T-helper 1 cell treated with Interleukin-12 subunit alpha and Interleukin-12 subunit beta and Interleukin-4 antibody, amounts not matched to agents 30 μg/mL and 1 μg/mL, for 36 hours (primary cell): ENCODE measurements at regions not wholly inside any gene's neighbourhood (a gene's known extent, or its start where the extent isn't known, plus 50 kb on each side); places are given as distances from the start of the nearest gene placed in this dataset.
"Not testable (repeated sequence)": the region's sequence is repeated elsewhere in the genome, so short reads cannot be mapped to it uniquely, and the experiment has no call there.

Experiments
- H3K27ac Mint-ChIP-seq: one replicate; pipeline ENCODE4 v1.8.0; 2021; ENCODE audit warnings: mild to moderate bottlenecking, mixed read lengths
- H3K27me3 Mint-ChIP-seq: one replicate; pipeline ENCODE4 v1.8.0; 2021; ENCODE audit warnings: low read depth, mixed read lengths
- H3K36me3 Mint-ChIP-seq: one replicate; pipeline ENCODE4 v1.8.0; 2021; ENCODE audit warnings: low read depth, mixed read lengths
- H3K4me1 Mint-ChIP-seq: one replicate; pipeline ENCODE4 v1.8.0; 2021; ENCODE audit warnings: low read depth, mixed read lengths
- H3K4me3 Mint-ChIP-seq: one replicate; pipeline ENCODE4 v1.8.0; 2021; ENCODE audit warnings: mild to moderate bottlenecking, moderate library complexity, mixed read lengths
- H3K9me3 Mint-ChIP-seq: one replicate; pipeline ENCODE4 v1.8.0; 2021; ENCODE audit warnings: mixed read lengths

GRCh38 chr2:167793725-167794124, 453.7 kb downstream of the STK39 start:
- no peaks in the 10 kb centered on the region for H3K36me3 Mint-ChIP-seq
- H3K4me1 Mint-ChIP-seq: no peaks in the 10 kb centered on the region
- H3K27me3 Mint-ChIP-seq: no peaks in the 10 kb centered on the region
- H3K9me3 Mint-ChIP-seq: peaks cover 4% of the 10 kb centered on the region
- H3K27ac Mint-ChIP-seq: no peak overlapping the region
- H3K4me3 Mint-ChIP-seq: no peak overlapping the region

- H3K27me3 Mint-ChIP-seq: no peaks in the 10 kb centered on the region
- H3K9me3 Mint-ChIP-seq: peaks cover 4% of the 10 kb centered on the region
- no peak overlapping the region for H3K4me3 Mint-ChIP-seq
- H3K36me3 Mint-ChIP-seq: no peaks in the 10 kb centered on the region
- H3K27ac Mint-ChIP-seq: no peak overlapping the region
- no peaks in the 10 kb centered on the region for H3K4me1 Mint-ChIP-seq
Measured at GRCh38 chr2:167792126-167792525, 455.3 kb downstream of the STK39 start.

DNA sequence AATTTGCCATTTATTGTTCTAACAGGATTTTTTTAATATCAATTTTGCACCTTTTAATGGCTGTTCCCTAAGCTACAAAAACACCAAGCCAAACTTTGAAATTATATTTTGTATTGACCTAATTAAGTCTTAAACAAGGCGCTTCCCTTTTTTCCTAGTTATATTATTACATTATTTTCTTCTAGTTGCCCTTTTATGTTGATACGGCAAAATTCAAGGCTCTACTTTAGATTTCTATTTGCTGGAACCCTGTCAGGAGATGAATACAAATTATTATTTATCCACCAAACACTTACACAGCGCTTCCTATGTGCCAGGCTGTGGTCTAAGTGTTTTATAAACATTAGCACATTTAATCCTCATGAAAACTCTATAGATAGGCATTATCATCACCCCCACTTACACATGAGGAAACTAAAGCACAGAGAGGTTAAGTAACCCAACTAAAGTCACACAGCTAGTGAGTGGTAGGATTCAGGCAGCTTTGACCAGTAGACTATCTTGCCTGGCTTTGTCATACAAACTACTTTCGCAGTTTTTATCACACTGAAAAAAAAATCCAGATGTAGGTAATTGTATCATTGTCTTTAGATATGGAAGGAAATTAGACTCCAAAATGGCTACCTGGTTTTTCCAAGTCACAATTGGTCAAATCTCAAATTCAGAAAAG, 456.5 kb downstream of the STK39 start:
- H3K36me3 Mint-ChIP-seq: no peaks in the 10 kb centered on the region
- no peak overlapping the region for H3K27ac Mint-ChIP-seq
- H3K27me3 Mint-ChIP-seq: no peaks in the 10 kb centered on the region
- H3K9me3 Mint-ChIP-seq: no peaks in the 10 kb centered on the region
- no peaks in the 10 kb centered on the region for H3K4me1 Mint-ChIP-seq
- H3K4me3 Mint-ChIP-seq: no peak overlapping the region

GRCh38 chr2:167790189-167790588, 457.2 kb downstream of the STK39 start:
- no peaks in the 10 kb centered on the region for H3K36me3 Mint-ChIP-seq

GRCh38 chr2:167787562-167787961, 459.8 kb downstream of the STK39 start:
- Mint-ChIP-seq H3K4me3 (no peak overlapping the region), H3K9me3 (no peaks in the 10 kb centered on the region), H3K27ac (no peak overlapping the region), H3K36me3 (no peaks in the 10 kb centered on the region), H3K27me3 (no peaks in the 10 kb centered on the region), H3K4me1 (no peaks in the 10 kb centered on the region)

More at GRCh38 chr2:167790189-167790588, 457.2 kb downstream of the STK39 start:
- Mint-ChIP-seq H3K9me3 (no peaks in the 10 kb centered on the region), H3K27me3 (no peaks in the 10 kb centered on the region), H3K27ac (no peak overlapping the region), H3K4me1 (no peaks in the 10 kb centered on the region), H3K4me3 (no peak overlapping the region)

GRCh38 chr2:167787021-167787420, 460.4 kb downstream of the STK39 start:
- H3K4me1 Mint-ChIP-seq: no peaks in the 10 kb centered on the region
- no peak overlapping the region for H3K27ac Mint-ChIP-seq
- no peaks in the 10 kb centered on the region for H3K9me3 Mint-ChIP-seq
- H3K4me3 Mint-ChIP-seq: no peak overlapping the region
- H3K36me3 Mint-ChIP-seq: no peaks in the 10 kb centered on the region
- H3K27me3 Mint-ChIP-seq: no peaks in the 10 kb centered on the region

GRCh38 chr2:167785606-167786216, 461.7 kb downstream of the STK39 start:
- no peaks in the 10 kb centered on the region for H3K9me3 Mint-ChIP-seq
- H3K27me3 Mint-ChIP-seq: no peaks in the 10 kb centered on the region
- H3K36me3 Mint-ChIP-seq: no peaks in the 10 kb centered on the region
- H3K4me3 Mint-ChIP-seq: no peak overlapping the region
- H3K4me1 Mint-ChIP-seq: no peaks in the 10 kb centered on the region
- no peak overlapping the region for H3K27ac Mint-ChIP-seq

- H3K4me3 Mint-ChIP-seq: no peak overlapping the region
- H3K4me1 Mint-ChIP-seq: no peaks in the 10 kb centered on the region
- H3K36me3 Mint-ChIP-seq: no peaks in the 10 kb centered on the region
- no peaks in the 10 kb centered on the region for H3K9me3 Mint-ChIP-seq
- H3K27ac Mint-ChIP-seq: no peak overlapping the region
- H3K27me3 Mint-ChIP-seq: no peaks in the 10 kb centered on the region
Measured at GRCh38 chr2:167784084-167784425, 463.3 kb downstream of the STK39 start.

- Mint-ChIP-seq H3K4me1 (no peaks in the 10 kb centered on the region), H3K27me3 (no peaks in the 10 kb centered on the region), H3K27ac (no peak overlapping the region), H3K36me3 (no peaks in the 10 kb centered on the region), H3K9me3 (no peaks in the 10 kb centered on the region), H3K4me3 (no peak overlapping the region)
Measured at GRCh38 chr2:167783261-167784083, 463.9 kb downstream of the STK39 start.

DNA sequence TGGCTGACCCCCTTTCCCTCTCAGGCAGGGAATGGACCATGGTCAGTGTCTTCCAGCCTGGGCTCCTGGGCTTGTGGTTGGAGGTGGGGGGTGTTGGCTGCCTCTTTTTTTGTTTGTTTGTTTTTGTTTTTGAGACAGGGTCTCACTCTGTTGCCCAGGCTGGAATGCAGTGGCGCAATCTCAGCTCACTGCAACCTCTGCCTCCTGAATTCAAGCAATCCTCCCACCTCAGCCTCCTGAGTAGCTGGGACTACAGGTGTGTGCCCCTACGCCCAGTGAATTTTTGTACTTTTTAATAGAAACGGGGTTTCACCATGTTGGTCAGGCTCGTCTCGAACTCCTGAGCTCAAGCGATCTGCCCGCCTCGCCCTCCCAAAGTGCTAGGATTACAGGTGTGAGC, 465.8 kb downstream of the STK39 start:
- H3K36me3 Mint-ChIP-seq, H3K27me3 Mint-ChIP-seq, H3K27ac Mint-ChIP-seq, H3K9me3 Mint-ChIP-seq, H3K4me1 Mint-ChIP-seq, H3K4me3 Mint-ChIP-seq: not testable (repeated sequence)

- Mint-ChIP-seq H3K9me3 (no peaks in the 10 kb centered on the region), H3K4me3 (no peak overlapping the region), H3K27me3 (no peaks in the 10 kb centered on the region), H3K4me1 (no peaks in the 10 kb centered on the region), H3K36me3 (no peaks in the 10 kb centered on the region), H3K27ac (no peak overlapping the region)
Measured at GRCh38 chr2:167776359-167776758, 471.0 kb downstream of the STK39 start.

DNA sequence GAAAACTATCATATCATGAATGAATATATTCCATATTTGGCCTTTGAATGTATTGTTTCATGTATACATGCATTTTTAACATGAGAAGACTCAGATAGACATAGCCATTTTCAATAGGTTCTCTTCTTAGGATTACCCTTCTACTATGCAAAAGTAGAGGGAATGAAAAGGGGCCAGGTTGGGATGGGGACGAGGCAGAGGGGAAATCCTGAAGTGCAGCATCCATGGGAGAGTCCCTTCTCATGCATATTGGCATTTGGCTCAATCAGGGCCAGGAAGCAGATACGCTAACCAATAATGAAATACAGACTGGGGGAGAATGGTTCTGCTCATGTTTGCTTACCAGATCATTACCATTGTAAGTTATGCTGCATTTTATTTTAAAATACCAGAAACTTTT, 475.8 kb downstream of the STK39 start:
- no peaks in the 10 kb centered on the region for H3K36me3 Mint-ChIP-seq
- H3K27me3 Mint-ChIP-seq: no peaks in the 10 kb centered on the region
- no peaks in the 10 kb centered on the region for H3K4me1 Mint-ChIP-seq
- no peaks in the 10 kb centered on the region for H3K9me3 Mint-ChIP-seq
- no peak overlapping the region for H3K4me3 Mint-ChIP-seq
- no peak overlapping the region for H3K27ac Mint-ChIP-seq

DNA sequence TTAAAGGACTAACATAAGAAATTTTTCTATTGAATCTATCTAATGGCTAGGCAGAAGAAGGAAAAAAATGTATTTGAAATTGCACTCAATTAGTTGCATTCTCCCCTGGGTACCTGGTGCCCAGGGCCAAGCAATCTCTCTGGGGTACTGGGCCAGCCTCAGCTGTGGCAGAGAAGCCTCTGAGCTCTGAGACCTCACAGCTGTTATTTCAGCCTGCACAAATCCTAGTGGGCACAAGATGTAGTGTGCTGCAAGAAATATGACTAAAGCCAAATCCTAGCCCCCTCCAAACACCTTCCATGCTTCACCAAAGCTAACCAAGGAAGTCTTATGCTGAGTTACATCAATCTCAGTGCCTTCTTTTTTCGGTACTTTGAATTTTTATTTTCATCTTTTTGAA, 478.4 kb downstream of the STK39 start:
- Mint-ChIP-seq H3K27ac (no peak overlapping the region), H3K27me3 (no peaks in the 10 kb centered on the region)

GRCh38 chr2:167767830-167768229, 479.6 kb downstream of the STK39 start:
- Mint-ChIP-seq H3K9me3 (no peaks in the 10 kb centered on the region), H3K4me3 (no peak overlapping the region), H3K27ac (no peak overlapping the region), H3K27me3 (no peaks in the 10 kb centered on the region), H3K36me3 (no peaks in the 10 kb centered on the region), H3K4me1 (no peaks in the 10 kb centered on the region)

More for the DNA sequence above, 478.4 kb downstream of the STK39 start:
- no peaks in the 10 kb centered on the region for H3K9me3 Mint-ChIP-seq
- H3K4me1 Mint-ChIP-seq: no peaks in the 10 kb centered on the region
- H3K36me3 Mint-ChIP-seq: no peaks in the 10 kb centered on the region
- no peak overlapping the region for H3K4me3 Mint-ChIP-seq

- Mint-ChIP-seq H3K27ac (no peak overlapping the region), H3K4me3 (no peak overlapping the region), H3K27me3 (no peaks in the 10 kb centered on the region), H3K9me3 (no peaks in the 10 kb centered on the region), H3K4me1 (no peaks in the 10 kb centered on the region), H3K36me3 (no peaks in the 10 kb centered on the region)
Measured at GRCh38 chr2:167764772-167765341, 482.5 kb downstream of the STK39 start.
